ENCODE measurements at regions not wholly inside any gene's neighbourhood (a gene's known extent, or its start where the extent isn't known, plus 50 kb on each side); places are given as distances from the start of the nearest gene placed in this dataset.

GRCh38 chr15:35695003-35695402 lies 149.0 kb upstream of the DPH6 start:
- CTCF ChIA-PET = no interaction called here
- H3K4me1 ChIP-seq (ENCODE audit: control insufficient read depth, insufficient read depth, low read length) = no peaks in the 10 kb centered on the region
- no peak for TF ChIP-seq SALL2 (tag by site-specific recombination; IDR thresholded peaks at IDR 0.05; ENCODE audit: borderline replicate concordance)
- no peak for TF ChIP-seq ZNF239 (tag by site-specific recombination; IDR thresholded peaks at IDR 0.05)
- no peak for TF ChIP-seq ZBTB20 (tag by site-specific recombination; IDR thresholded peaks at IDR 0.05)
- TF ChIP-seq ZNF114 (tag by site-specific recombination; IDR thresholded peaks at IDR 0.05) = no peak
- TF ChIP-seq SP3 (tag by site-specific recombination; IDR thresholded peaks at IDR 0.05) = no peak
- POLR2A ChIA-PET = no interaction called here
- no peaks in the 10 kb centered on the region for H3K9me3 ChIP-seq (ENCODE audit: control insufficient read depth, insufficient read depth, low read depth, low read length)
- H3K36me3 ChIP-seq (ENCODE audit: control insufficient read depth in 2 of 2, insufficient read depth in 1 of 2, low read length in 2 of 2) = no peaks in the 10 kb centered on the region
- no peak overlapping the region for H3K4me3 ChIP-seq (ENCODE audit: low read depth, low read length)
- H3K27ac ChIP-seq (ENCODE audit: extremely low read depth, low read depth, low read length) = no peak overlapping the region

GRCh38 chr15:35696767-35697231 lies 150.8 kb upstream of the DPH6 start:
- Histone ChIP-seq H3K36me3 (ENCODE audit: control insufficient read depth in 2 of 2, insufficient read depth in 1 of 2, low read length in 2 of 2) (no peaks in the 10 kb centered on the region), H3K4me1 (ENCODE audit: control insufficient read depth, insufficient read depth, low read length) (no peaks in the 10 kb centered on the region), H3K27ac (ENCODE audit: extremely low read depth, low read depth, low read length) (no peak overlapping the region), H3K9me3 (ENCODE audit: control insufficient read depth, insufficient read depth, low read depth, low read length) (no peaks in the 10 kb centered on the region), H3K4me3 (ENCODE audit: low read depth, low read length) (no peak overlapping the region)
- 0 out of 2 replicates have a peak, but pooled peaks have one; percentile 37 for TF ChIP-seq ZNF660 (tag by site-specific recombination; IDR thresholded peaks at IDR 0.05)
- TF ChIP-seq GLIS1 (tag by site-specific recombination; IDR thresholded peaks at IDR 0.05) = peak; percentile 40; the same call in 1 of the 2 replicates
- TF ChIP-seq ZNF394 (tag by site-specific recombination; IDR thresholded peaks at IDR 0.05; ENCODE audit: borderline replicate concordance) = peak; percentile 92
- TF ChIP-seq ZNF510 (tag by site-specific recombination; IDR thresholded peaks at IDR 0.05; ENCODE audit: insufficient replicate concordance) = no peak
- TF ChIP-seq ZNF16 (tag by site-specific recombination; IDR thresholded peaks at IDR 0.05; ENCODE audit: low read depth) = no peak
- TF ChIP-seq ZBTB21 (tag by site-specific recombination; IDR thresholded peaks at IDR 0.05) = 0 out of 2 replicates have a peak, but pooled peaks have one; percentile 40
- peak; percentile 68 for TF ChIP-seq ZNF629 (tag by site-specific recombination; IDR thresholded peaks at IDR 0.05)
- 0 out of 2 replicates have a peak, but pooled peaks have one; percentile 16 for TF ChIP-seq ZNF366 (tag by site-specific recombination; conservative IDR thresholded peaks at IDR 0.05)
- TF ChIP-seq, protein P1, sequence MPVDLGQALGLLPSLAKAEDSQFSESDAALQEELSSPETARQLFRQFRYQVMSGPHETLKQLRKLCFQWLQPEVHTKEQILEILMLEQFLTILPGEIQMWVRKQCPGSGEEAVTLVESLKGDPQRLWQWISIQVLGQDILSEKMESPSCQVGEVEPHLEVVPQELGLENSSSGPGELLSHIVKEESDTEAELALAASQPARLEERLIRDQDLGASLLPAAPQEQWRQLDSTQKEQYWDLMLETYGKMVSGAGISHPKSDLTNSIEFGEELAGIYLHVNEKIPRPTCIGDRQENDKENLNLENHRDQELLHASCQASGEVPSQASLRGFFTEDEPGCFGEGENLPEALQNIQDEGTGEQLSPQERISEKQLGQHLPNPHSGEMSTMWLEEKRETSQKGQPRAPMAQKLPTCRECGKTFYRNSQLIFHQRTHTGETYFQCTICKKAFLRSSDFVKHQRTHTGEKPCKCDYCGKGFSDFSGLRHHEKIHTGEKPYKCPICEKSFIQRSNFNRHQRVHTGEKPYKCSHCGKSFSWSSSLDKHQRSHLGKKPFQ (tag by site-specific recombination; IDR thresholded peaks at IDR 0.05) = no peak
- peak; percentile 71 for TF ChIP-seq SP7 (tag by site-specific recombination; IDR thresholded peaks at IDR 0.05)
- ChIA-PET POLR2A (interaction anchor here (0.5 kb wide), 1 partner anchor 61 kb away, joined by 3 read pairs; no protein-coding TSS in a partner anchor), CTCF (interaction anchor here (0.6 to 1.9 kb wide), 4 partner anchors 54 to 1171 kb away, joined by 3 to 7 read pairs (median 3); no protein-coding TSS in a partner anchor)

GRCh38 chr15:35697549-35698299 lies 151.8 kb upstream of the DPH6 start:
- Histone ChIP-seq H3K27ac (ENCODE audit: extremely low read depth, low read depth, low read length) (no peak overlapping the region), H3K36me3 (ENCODE audit: control insufficient read depth in 2 of 2, insufficient read depth in 1 of 2, low read length in 2 of 2) (no peaks in the 10 kb centered on the region), H3K4me1 (ENCODE audit: control insufficient read depth, insufficient read depth, low read length) (no peaks in the 10 kb centered on the region), H3K9me3 (ENCODE audit: control insufficient read depth, insufficient read depth, low read depth, low read length) (no peaks in the 10 kb centered on the region), H3K4me3 (ENCODE audit: low read depth, low read length) (no peak overlapping the region)
- ChIA-PET CTCF (interaction anchor here (0.6 to 1.9 kb wide), 4 partner anchors 53 to 409 kb away, joined by 3 to 7 read pairs (median 4); no protein-coding TSS in a partner anchor), POLR2A (no interaction called here)
- TF ChIP-seq ZNF654 (tag by site-specific recombination; IDR thresholded peaks at IDR 0.05; ENCODE audit: low read depth) (peak; percentile 37), ZNF202 (tag by site-specific recombination; IDR thresholded peaks at IDR 0.05; ENCODE audit: borderline replicate concordance) (no peak), ATF2 (tag by site-specific recombination; IDR thresholded peaks at IDR 0.05; ENCODE audit: low read depth) (no peak), KLF1 (tag by site-specific recombination; IDR thresholded peaks at IDR 0.05) (no peak)
- TF ChIP-seq, protein P2, sequence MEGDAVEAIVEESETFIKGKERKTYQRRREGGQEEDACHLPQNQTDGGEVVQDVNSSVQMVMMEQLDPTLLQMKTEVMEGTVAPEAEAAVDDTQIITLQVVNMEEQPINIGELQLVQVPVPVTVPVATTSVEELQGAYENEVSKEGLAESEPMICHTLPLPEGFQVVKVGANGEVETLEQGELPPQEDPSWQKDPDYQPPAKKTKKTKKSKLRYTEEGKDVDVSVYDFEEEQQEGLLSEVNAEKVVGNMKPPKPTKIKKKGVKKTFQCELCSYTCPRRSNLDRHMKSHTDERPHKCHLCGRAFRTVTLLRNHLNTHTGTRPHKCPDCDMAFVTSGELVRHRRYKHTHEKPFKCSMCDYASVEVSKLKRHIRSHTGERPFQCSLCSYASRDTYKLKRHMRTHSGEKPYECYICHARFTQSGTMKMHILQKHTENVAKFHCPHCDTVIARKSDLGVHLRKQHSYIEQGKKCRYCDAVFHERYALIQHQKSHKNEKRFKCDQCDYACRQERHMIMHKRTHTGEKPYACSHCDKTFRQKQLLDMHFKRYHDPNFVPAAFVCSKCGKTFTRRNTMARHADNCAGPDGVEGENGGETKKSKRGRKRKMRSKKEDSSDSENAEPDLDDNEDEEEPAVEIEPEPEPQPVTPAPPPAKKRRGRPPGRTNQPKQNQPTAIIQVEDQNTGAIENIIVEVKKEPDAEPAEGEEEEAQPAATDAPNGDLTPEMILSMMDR (tag by site-specific recombination; IDR thresholded peaks at IDR 0.05) = 0 out of 2 replicates have a peak, but pooled peaks have one; percentile 27

Measured in HEK293 (cell line).